HG03354 (cell line): ENCODE measurements at regions not wholly inside any gene's neighbourhood (a gene's known extent, or its start where the extent isn't known, plus 50 kb on each side); places are given as distances from the start of the nearest gene placed in this dataset.

Source experiments
- ATAC-seq: cut with Tn5 transposase; IDR thresholded peaks from one replicate; pipeline ENCODE4 v1.9.1; 2021; ENCODE audit warnings: mild to moderate bottlenecking; ENCODE audit not compliant: unreplicated experiment, poor library complexity, severe bottlenecking

- no peak for ATAC-seq
These were observed 335.2 kb downstream of the SEC14L1 start for GRCh38 chr17:77476006-77476405.

DNA sequence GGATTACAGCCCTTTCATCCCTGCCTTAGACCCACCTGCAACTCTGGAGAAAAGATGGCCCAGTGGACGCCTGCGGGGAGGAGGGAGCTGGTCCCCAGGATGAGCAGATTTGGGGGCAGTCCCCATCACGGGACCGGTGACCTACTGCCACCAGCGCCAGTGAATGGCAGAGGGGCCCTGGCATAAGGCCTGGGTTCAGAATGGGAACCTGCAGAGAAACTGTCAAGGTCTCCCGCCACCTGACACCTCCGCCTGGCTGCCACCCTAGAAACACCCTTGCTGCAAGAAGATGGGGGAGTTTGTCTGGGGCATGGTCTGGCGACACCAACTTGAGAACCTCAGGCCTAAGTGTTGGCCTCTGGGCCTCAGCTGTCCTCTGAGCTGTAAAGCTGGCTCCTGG is 335.7 kb downstream of the SEC14L1 start:
- ATAC-seq: no peak

- no peak for ATAC-seq
These were observed 336.4 kb downstream of the SEC14L1 start for GRCh38 chr17:77476931-77477805.

GRCh38 chr17:77478281-77478680 is 337.5 kb downstream of the SEC14L1 start:
- ATAC-seq: no peak

DNA sequence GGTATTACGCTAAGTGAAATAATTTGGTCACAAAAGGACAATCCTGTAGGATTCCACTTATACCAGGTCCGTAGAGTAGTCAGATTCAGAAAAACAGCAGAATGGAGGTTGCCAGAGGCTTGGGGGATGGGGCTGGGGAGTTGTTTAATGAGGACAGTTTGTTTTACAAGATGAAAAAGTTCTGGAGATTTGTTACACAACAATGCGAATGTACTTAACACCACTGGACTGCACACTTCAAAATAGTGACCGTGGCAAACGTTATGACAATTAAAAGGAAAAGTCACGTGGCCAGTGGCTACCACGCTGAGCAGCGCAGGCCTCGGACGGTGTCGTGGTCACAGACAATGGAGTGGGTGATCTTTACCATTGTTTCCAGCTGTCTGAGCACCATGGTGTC is 338.1 kb downstream of the SEC14L1 start:
- no peak for ATAC-seq

DNA sequence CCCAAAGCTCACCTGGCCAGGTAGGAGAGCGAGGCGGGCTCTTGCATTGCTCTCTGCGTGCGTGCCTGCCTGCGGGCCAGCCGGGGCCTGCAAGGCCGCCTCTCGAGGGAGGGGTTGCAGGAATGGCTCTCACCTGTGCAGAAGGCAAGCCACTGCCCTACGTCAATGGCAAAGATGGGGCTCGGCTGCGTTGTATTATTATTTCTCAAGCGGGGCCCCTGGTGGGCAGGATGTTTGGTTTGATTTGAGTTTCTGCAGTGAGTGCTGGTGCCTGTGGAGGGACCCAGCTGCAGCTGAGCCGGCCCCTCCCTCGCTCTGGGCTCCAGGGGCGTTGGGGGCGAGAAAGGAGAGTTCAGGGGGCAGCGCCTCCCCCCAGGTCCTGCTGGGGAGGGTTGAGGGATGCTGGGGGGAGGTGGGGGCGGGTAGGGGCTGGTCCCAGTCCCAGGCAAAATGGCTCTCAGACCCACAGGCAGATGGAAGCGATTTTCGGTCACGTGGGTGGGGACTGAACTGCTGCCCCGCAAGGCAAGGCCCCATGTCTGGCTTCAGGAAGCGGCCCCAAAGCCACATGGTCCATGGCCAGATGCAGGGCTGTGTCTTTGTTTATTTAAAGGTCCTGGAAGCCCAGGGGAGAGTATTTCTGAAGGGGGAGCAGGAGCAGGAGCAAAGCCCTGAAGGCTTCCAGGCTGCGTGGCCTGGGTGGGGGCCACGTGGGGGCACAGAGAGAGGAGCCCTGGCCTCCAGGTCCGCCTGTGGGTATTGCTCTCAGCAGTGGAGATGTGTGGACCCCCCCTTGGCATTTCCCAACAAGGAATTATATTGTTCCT is 338.8 kb downstream of the SEC14L1 start:
- no peak for ATAC-seq

DNA sequence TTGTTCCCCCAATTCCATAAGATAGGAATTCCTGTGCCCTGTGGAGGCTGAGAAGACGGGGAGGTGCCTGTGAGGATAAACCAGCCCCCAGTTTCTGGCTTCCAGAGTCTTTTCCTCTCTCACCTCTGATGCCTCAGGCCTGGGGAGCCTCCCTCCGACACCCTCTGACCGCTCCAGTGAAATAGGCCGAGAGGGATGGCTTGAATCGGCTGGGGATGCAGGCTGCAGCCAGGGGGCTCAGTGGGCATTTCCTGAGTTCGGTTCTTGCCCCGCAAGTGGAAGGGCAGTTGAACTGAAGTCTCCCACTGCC is 339.4 kb downstream of the SEC14L1 start:
- no peak for ATAC-seq

GRCh38 chr17:77480509-77481215 is 339.9 kb downstream of the SEC14L1 start:
- ATAC-seq: no peak

DNA sequence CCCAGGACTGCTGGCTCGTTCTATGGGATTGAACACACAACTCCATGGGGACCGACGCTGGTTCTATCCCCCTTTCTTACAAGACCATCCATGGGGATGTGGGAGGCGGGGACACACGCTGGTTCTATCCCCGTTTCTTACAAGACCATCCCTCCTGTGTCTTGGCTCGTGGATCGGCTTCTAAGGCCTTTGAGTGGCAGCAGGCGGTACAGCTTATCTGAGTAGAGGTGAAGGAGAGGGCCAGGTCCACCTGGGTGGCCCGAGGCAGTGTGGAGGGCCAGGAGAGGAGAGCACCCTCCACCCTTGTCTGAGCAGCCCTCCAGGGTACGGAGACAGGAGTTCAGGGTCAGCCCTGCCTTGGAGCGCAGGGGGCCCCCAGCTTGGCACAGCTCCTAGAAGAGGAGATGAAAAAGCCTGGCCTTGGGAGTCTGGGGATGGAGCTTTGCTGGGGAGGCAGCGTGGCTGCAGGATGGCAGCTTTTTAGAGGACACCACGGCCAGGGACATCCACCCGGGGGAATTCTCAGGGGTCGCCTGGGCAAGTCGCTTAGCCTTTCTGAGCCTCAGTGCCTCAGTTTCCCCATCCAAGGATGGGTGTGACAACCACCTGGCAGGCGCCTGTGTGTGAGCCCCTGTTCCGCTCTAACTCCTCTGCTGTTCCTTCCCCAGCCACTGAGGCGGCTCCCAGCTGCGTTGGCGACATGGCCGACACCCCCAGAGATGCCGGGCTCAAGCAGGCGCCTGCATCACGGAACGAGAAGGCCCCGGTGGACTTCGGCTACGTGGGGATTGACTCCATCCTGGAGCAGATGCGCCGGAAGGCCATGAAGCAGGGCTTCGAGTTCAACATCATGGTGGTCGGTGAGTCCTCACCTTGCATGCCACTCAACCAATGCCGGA is 341.0 kb downstream of the SEC14L1 start:
- ATAC-seq: no peak

- no peak for ATAC-seq
These were observed 341.8 kb downstream of the SEC14L1 start for GRCh38 chr17:77482375-77483127.

DNA sequence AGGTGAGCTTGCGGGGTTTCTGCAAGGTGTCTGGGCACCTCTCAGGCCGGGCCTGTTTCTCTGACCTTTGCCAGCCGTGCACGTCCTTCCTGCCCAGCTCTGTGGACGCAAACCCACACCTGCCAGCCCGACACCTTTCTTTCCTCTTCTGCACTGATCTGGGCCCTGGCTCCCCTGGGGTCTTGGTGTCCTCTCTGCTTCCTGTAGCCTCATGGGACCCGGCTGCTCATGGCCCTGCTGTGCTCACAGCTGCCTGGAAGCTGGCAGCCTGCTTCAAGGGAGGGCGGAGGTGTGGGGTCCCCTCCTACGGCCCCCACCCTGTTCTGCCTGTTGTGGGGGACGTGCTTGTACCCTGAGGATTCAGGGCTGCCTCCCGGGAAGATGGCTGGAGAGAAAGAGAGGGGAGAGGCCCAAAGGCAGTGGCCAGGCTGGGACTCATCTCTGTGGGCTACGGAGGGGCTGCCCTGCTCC is 342.4 kb downstream of the SEC14L1 start:
- no peak for ATAC-seq

GRCh38 chr17:77484111-77484510 is 343.3 kb downstream of the SEC14L1 start:
- ATAC-seq: no peak

DNA sequence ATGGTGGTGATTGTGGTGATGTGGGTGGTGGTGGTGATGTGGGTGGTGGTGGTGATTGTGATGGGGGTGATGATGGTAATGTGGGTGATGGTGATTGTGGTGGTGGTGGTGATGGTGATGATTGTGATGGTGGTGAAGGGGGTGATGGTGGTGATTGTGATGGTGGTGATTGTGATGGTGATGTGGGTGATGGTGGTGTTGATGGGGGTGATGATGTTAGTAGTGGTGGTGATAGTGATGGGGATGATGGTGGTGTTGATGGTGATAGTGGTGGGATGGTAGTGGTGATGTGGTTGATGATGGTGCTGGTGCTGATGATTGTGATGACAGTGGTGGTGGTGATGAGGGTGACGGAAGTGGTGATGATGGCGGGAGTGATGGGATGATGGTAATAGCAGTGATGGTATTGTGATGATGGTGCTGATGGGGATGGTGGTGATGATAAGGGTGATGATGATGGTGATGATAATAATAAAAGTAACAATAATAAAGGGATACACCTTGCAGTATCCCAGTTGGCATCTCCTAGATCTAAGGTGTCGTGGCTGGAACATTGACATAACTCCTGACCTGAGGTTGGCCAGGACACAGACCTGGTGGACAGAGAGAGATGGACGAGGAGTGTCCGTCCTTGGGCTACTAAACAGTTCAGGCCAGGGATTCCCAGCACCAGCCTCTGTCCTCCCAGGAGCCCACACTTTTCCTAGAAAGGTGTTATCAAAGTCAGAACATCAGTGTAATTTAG is 344.5 kb downstream of the SEC14L1 start:
- ATAC-seq: no peak

DNA sequence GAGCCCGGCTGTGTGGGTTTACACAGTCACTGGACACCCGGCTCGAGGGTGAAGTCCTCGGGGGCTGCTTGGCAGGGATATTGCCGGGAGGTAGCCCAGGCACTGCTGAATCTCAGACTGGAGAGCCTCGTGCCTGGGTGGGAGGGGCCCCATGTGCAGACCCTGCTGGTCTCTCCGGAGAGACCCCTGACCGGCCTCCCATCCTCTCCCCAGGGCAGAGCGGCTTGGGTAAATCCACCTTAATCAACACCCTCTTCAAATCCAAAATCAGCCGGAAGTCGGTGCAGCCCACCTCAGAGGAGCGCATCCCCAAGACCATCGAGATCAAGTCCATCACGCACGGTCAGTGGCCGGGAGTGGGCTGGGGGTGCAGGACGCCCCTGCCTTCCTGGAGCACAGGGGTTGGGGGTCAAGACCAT is 346.5 kb downstream of the SEC14L1 start:
- no peak for ATAC-seq

- no peak for ATAC-seq
These were observed 347.1 kb downstream of the SEC14L1 start for GRCh38 chr17:77487677-77488530.

- no peak for ATAC-seq
These were observed 347.9 kb downstream of the SEC14L1 start for GRCh38 chr17:77488531-77489238.
